DOHH2 (cell line): ENCODE measurements at regions not wholly inside any gene's neighbourhood (a gene's known extent, or its start where the extent isn't known, plus 50 kb on each side); places are given as distances from the start of the nearest gene placed in this dataset.

ENCODE experiments used
- CTCF ChIP-seq: fragments of 200-600 bp; sonication (generic); IDR thresholded peaks from one replicate; pipeline ENCODE4 v1.5.1; 2014; ENCODE audit warnings: antibody characterized with exemption, mild to moderate bottlenecking, low read depth, low read length; ENCODE audit not compliant: poor library complexity, severe bottlenecking
- EZH2phosphoT487 ChIP-seq: fragments of 200-600 bp; sonication (generic); IDR thresholded peaks from 2 replicates; pipeline ENCODE4 v1.6.1; 2017; ENCODE audit warnings: borderline replicate concordance, mild to moderate bottlenecking, antibody characterized with exemption, low read length, moderate library complexity, mixed read lengths

- no peak for TF ChIP-seq CTCF
- TF ChIP-seq EZH2phosphoT487 = no peak
Measured at GRCh38 chr3:34828847-34829246, 810.5 kb upstream of the ARPP21 start.
